Thoracic aorta (tissue), 2 donors: ENCODE measurements at regions not wholly inside any gene's neighbourhood (a gene's known extent, or its start where the extent isn't known, plus 50 kb on each side); places are given as distances from the start of the nearest gene placed in this dataset.
"Not testable (repeated sequence)": the region's sequence is repeated elsewhere in the genome, so short reads cannot be mapped to it uniquely, and the experiment has no call there.

Experiments used
- ATAC-seq: fragments of 150-250 bp; one replicate; pipeline ENCODE4 v1.8.0; 2017; ENCODE audit warnings: low read depth; ENCODE audit not compliant: insufficient number of reproducible peaks, low FRiP score
- DNase-seq: peaks from one replicate; pipeline ENCODE4 v3.0.0-alpha.2; 2020; ENCODE audit warnings: low spot score
- H3K27ac ChIP-seq, 2 donors: fragments of 200-600 bp; sonication (generic); 1 replicate in 1 of 2; 2 replicates in 1 of 2; pipeline ENCODE4 v1.5.1; 2016; ENCODE audit warnings: mild to moderate bottlenecking in 2 of 2, moderate library complexity in 2 of 2
- H3K27me3 ChIP-seq: fragments of 200-600 bp; sonication (generic); replicated peaks from 2 replicates; pipeline ENCODE4 v1.6.0; 2016; ENCODE audit warnings: mild to moderate bottlenecking; ENCODE audit not compliant: insufficient read depth
- H3K36me3 ChIP-seq: fragments of 200-600 bp; sonication (generic); one replicate; pipeline ENCODE4 v1.5.1; 2016
- H3K4me1 ChIP-seq, 2 donors: fragments of 200-600 bp; sonication (generic); 1 replicate in 1 of 2; 2 replicates in 1 of 2; pipeline versions ENCODE4 v1.5.1 to v1.6.0; 2016; ENCODE audit warnings: low read depth in 2 of 2, mild to moderate bottlenecking in 1 of 2; ENCODE audit not compliant: control insufficient read depth in 1 of 2
- H3K4me3 ChIP-seq: fragments of 200-600 bp; sonication (generic); 2 replicates; pipeline ENCODE4 v1.5.1; 2016; ENCODE audit warnings: mild to moderate bottlenecking
- H3K9me3 ChIP-seq: fragments of 200-600 bp; sonication (generic); 2 replicates; pipeline ENCODE4 v1.5.1; 2016
- TF ChIP-seq, protein P1 (sequence below): fragments of 200-600 bp; sonication (generic); IDR thresholded peaks from one replicate; pipeline ENCODE4 v1.5.1; 2019; ENCODE audit warnings: antibody characterized with exemption

- TF ChIP-seq, protein P1, sequence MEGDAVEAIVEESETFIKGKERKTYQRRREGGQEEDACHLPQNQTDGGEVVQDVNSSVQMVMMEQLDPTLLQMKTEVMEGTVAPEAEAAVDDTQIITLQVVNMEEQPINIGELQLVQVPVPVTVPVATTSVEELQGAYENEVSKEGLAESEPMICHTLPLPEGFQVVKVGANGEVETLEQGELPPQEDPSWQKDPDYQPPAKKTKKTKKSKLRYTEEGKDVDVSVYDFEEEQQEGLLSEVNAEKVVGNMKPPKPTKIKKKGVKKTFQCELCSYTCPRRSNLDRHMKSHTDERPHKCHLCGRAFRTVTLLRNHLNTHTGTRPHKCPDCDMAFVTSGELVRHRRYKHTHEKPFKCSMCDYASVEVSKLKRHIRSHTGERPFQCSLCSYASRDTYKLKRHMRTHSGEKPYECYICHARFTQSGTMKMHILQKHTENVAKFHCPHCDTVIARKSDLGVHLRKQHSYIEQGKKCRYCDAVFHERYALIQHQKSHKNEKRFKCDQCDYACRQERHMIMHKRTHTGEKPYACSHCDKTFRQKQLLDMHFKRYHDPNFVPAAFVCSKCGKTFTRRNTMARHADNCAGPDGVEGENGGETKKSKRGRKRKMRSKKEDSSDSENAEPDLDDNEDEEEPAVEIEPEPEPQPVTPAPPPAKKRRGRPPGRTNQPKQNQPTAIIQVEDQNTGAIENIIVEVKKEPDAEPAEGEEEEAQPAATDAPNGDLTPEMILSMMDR: no peak
- no peak for DNase-seq
Observed at GRCh38 chr1:238608144-238608543, 717.4 kb upstream of the ZP4 start.

GRCh38 chr1:238606896-238607295 is 716.2 kb upstream of the ZP4 start:
- DNase-seq (no peak), ATAC-seq (no peak)
- Histone ChIP-seq H3K36me3 (no peaks in the 10 kb centered on the region), H3K27me3 (no peaks in the 10 kb centered on the region), H3K4me3 (no peak overlapping the region), H3K4me1 (no peaks in the 10 kb centered on the region), H3K27ac (no peak overlapping the region), H3K9me3 (no peaks in the 10 kb centered on the region)
- TF ChIP-seq, protein P1: no peak

More at GRCh38 chr1:238608144-238608543, 717.4 kb upstream of the ZP4 start:
- Histone ChIP-seq H3K27ac (no peak overlapping the region), H3K36me3 (no peaks in the 10 kb centered on the region), H3K4me1 (no peaks in the 10 kb centered on the region), H3K27me3 (no peaks in the 10 kb centered on the region), H3K9me3 (no peaks in the 10 kb centered on the region), H3K4me3 (no peak overlapping the region)
- ATAC-seq: no peak

DNA sequence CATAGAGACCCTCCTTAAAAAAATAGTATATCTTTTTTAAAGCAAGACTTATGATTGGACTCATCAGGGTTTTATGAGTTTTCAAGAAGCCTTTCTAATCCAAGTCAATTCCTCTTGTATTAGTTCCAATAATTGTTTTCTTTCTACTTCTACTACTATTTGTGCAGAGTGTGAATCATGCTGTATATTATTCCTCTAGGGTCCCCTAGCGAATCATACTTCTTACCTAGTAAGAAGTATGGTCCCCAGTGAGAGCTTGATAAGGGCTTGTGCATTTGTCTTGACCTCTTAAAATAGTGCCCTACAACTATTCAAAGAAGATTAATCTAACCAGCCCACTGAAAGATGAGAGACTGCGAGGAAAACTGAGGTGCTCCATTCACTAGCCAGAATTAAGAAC is 715.7 kb upstream of the ZP4 start:
- no peak overlapping the region for H3K4me3 ChIP-seq
- H3K27me3 ChIP-seq: no peaks in the 10 kb centered on the region
- DNase-seq (no peak), ATAC-seq (no peak)
- no peaks in the 10 kb centered on the region for H3K36me3 ChIP-seq
- no peaks in the 10 kb centered on the region for H3K4me1 ChIP-seq
- no peak overlapping the region for H3K27ac ChIP-seq
- TF ChIP-seq, protein P1: no peak
- no peaks in the 10 kb centered on the region for H3K9me3 ChIP-seq

DNA sequence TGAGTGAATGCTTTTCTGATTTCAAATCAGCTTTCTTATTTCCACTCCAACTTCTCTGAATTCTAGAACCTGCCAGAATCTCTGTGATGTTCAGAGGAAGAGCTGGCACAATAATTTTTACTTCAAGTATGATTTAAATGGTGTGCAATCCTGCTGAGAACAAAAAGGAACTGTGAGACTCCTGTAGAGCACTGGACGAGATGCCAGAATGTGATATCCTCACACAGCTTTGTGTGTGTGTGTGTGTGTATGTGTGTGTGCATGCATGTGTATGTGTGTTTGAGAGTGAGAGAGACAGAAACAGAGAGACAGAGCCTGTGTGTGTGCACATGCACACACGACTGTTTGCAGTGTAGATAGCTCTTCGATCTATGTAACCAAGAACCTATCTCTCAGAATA is 713.6 kb upstream of the ZP4 start:
- no peaks in the 10 kb centered on the region for H3K36me3 ChIP-seq
- H3K9me3 ChIP-seq: no peaks in the 10 kb centered on the region
- no peaks in the 10 kb centered on the region for H3K27me3 ChIP-seq
- DNase-seq (no peak), ATAC-seq (no peak)
- TF ChIP-seq, protein P1: no peak
- H3K27ac ChIP-seq: no peak overlapping the region
- no peak overlapping the region for H3K4me3 ChIP-seq
- H3K4me1 ChIP-seq: no peaks in the 10 kb centered on the region

- H3K4me1 ChIP-seq, DNase-seq, H3K27me3 ChIP-seq, H3K36me3 ChIP-seq, H3K4me3 ChIP-seq, H3K27ac ChIP-seq, H3K9me3 ChIP-seq, ATAC-seq: not testable (repeated sequence)
Observed at GRCh38 chr1:238601604-238602003, 710.9 kb upstream of the ZP4 start.

GRCh38 chr1:238596703-238597102 is 706.0 kb upstream of the ZP4 start:
- TF ChIP-seq, protein P1: no peak
- Histone ChIP-seq H3K4me1 (no peaks in the 10 kb centered on the region), H3K4me3 (no peak overlapping the region), H3K36me3 (no peaks in the 10 kb centered on the region), H3K9me3 (no peaks in the 10 kb centered on the region), H3K27me3 (no peaks in the 10 kb centered on the region), H3K27ac (no peak overlapping the region)
- DNase-seq: no peak
- ATAC-seq: no peak
